DND-41 (cell line): ENCODE measurements at regions not wholly inside any gene's neighbourhood (a gene's known extent, or its start where the extent isn't known, plus 50 kb on each side); places are given as distances from the start of the nearest gene placed in this dataset.

Experiments
- EZH2 ChIP-seq: IDR thresholded peaks from 3 replicates; pipeline ENCODE4 v1.6.1; 2012; ENCODE audit warnings: borderline replicate concordance, low read depth, mild to moderate bottlenecking, moderate library complexity, low read length, inconsistent platforms; ENCODE audit not compliant: severe bottlenecking
- TF ChIP-seq, protein P1 (sequence below): IDR thresholded peaks from 2 replicates; pipeline ENCODE4 v1.5.1; 2012; ENCODE audit warnings: borderline replicate concordance, low read length, moderate library complexity, mild to moderate bottlenecking; ENCODE audit not compliant: poor library complexity, severe bottlenecking; ENCODE audit errors: extremely low read depth

DNA sequence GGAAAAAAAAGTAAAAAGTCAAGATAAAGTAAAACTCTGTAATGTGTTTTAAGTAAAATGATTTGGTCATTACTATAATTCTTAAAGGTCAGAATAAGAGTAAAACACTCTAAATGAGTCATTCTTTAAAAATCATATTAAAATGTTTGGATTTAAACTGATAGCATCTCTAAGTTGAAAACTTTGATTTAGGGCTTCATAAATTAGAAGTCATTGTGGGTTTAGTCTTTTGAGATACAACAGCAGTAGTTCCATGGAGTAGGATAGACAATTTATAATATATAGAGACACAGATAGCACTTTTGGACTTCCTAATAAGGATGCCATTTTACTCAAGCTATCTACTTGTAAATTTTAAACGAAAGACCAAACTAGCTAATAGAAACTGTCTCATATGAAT, 77.1 kb upstream of the PABPC4L start:
- TF ChIP-seq, protein P1, sequence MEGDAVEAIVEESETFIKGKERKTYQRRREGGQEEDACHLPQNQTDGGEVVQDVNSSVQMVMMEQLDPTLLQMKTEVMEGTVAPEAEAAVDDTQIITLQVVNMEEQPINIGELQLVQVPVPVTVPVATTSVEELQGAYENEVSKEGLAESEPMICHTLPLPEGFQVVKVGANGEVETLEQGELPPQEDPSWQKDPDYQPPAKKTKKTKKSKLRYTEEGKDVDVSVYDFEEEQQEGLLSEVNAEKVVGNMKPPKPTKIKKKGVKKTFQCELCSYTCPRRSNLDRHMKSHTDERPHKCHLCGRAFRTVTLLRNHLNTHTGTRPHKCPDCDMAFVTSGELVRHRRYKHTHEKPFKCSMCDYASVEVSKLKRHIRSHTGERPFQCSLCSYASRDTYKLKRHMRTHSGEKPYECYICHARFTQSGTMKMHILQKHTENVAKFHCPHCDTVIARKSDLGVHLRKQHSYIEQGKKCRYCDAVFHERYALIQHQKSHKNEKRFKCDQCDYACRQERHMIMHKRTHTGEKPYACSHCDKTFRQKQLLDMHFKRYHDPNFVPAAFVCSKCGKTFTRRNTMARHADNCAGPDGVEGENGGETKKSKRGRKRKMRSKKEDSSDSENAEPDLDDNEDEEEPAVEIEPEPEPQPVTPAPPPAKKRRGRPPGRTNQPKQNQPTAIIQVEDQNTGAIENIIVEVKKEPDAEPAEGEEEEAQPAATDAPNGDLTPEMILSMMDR = no peak
- no peak for TF ChIP-seq EZH2
